ENCODE measurements at regions not wholly inside any gene's neighbourhood (a gene's known extent, or its start where the extent isn't known, plus 50 kb on each side); places are given as distances from the start of the nearest gene placed in this dataset.
"Not testable (repeated sequence)": the region's sequence is repeated elsewhere in the genome, so short reads cannot be mapped to it uniquely, and the experiment has no call there.

- DNase-seq: no peak
Observed at GRCh38 chr1:207243442-207244408, 77.8 kb upstream of the CD55 start.

- DNase-seq: no peak
Observed at GRCh38 chr1:207244409-207244801, 77.1 kb upstream of the CD55 start.

- DNase-seq: no peak
Observed at GRCh38 chr1:207245124-207245523, 76.4 kb upstream of the CD55 start.

GRCh38 chr1:207248544-207249198 is 72.8 kb upstream of the CD55 start:
- DNase-seq: no peak

GRCh38 chr1:207250431-207250830 is 71.0 kb upstream of the CD55 start:
- DNase-seq: no peak

- DNase-seq: no peak
Observed at GRCh38 chr1:207251066-207251465, 70.4 kb upstream of the CD55 start.

- no peak for DNase-seq
Observed at GRCh38 chr1:207256869-207257268, 64.6 kb upstream of the CD55 start.

- peak; percentile 30 for DNase-seq
Observed at GRCh38 chr1:207259391-207259790, 62.1 kb upstream of the CD55 start.

GRCh38 chr1:207261971-207262370 is 59.5 kb upstream of the CD55 start:
- DNase-seq: no peak

GRCh38 chr1:207262891-207263290 is 58.6 kb upstream of the CD55 start:
- not testable (repeated sequence) for DNase-seq

- DNase-seq: no peak
Observed at GRCh38 chr1:207264663-207265252, 56.7 kb upstream of the CD55 start.

- DNase-seq: no peak
Observed at GRCh38 chr1:207268337-207268736, 53.1 kb upstream of the CD55 start.

- DNase-seq: no peak
Observed at GRCh38 chr1:207268753-207269511, 52.5 kb upstream of the CD55 start.

Measured in fibroblast of skin of right biceps (primary cell).